Myocyte (in vitro differentiated cells): ENCODE measurements at regions not wholly inside any gene's neighbourhood (a gene's known extent, or its start where the extent isn't known, plus 50 kb on each side); places are given as distances from the start of the nearest gene placed in this dataset.

ENCODE experiments used
- DNase-seq: peaks from one replicate; pipeline ENCODE4 v3.0.0-alpha.2; 2012; ENCODE audit warnings: low read depth

GRCh38 chr2:147374423-147374811 lies 470.4 kb upstream of the ACVR2A start:
- DNase-seq: peak; percentile 25

GRCh38 chr2:147373800-147374422 lies 470.9 kb upstream of the ACVR2A start:
- no peak for DNase-seq

- DNase-seq: no peak
Observed at GRCh38 chr2:147368306-147368705, 476.5 kb upstream of the ACVR2A start.

GRCh38 chr2:147366279-147366678 lies 478.6 kb upstream of the ACVR2A start:
- no peak for DNase-seq

GRCh38 chr2:147365622-147366021 lies 479.2 kb upstream of the ACVR2A start:
- DNase-seq: no peak

- DNase-seq: peak; percentile 16
Observed at GRCh38 chr2:147364597-147364996, 480.2 kb upstream of the ACVR2A start.

- DNase-seq: no peak
Observed at GRCh38 chr2:147363181-147363580, 481.6 kb upstream of the ACVR2A start.

- DNase-seq: no peak
Observed at GRCh38 chr2:147358375-147358774, 486.5 kb upstream of the ACVR2A start.

- DNase-seq: no peak
Observed at GRCh38 chr2:147356157-147356556, 488.7 kb upstream of the ACVR2A start.

- DNase-seq: no peak
Observed at GRCh38 chr2:147355706-147356105, 489.1 kb upstream of the ACVR2A start.

- no peak for DNase-seq
Observed at GRCh38 chr2:147353072-147353381, 491.8 kb upstream of the ACVR2A start.

- peak; percentile 88 for DNase-seq
Observed at GRCh38 chr2:147352264-147353071, 492.4 kb upstream of the ACVR2A start.

- DNase-seq: peak; percentile 58
Observed at GRCh38 chr2:147351784-147352183, 493.0 kb upstream of the ACVR2A start.

GRCh38 chr2:147348931-147349555 lies 495.8 kb upstream of the ACVR2A start:
- peak; percentile 45 for DNase-seq

- no peak for DNase-seq
Observed at GRCh38 chr2:147346142-147346541, 498.7 kb upstream of the ACVR2A start.

GRCh38 chr2:147345246-147345645 lies 499.6 kb upstream of the ACVR2A start:
- DNase-seq: no peak

- DNase-seq: peak; percentile 33
Observed at GRCh38 chr2:147342329-147342728, 502.5 kb upstream of the ACVR2A start.

- DNase-seq: peak; percentile 62
Observed at GRCh38 chr2:147331790-147332419, 512.9 kb upstream of the ACVR2A start.

GRCh38 chr2:147330925-147331324 lies 513.9 kb upstream of the ACVR2A start:
- no peak for DNase-seq

- peak; percentile 52 for DNase-seq
Observed at GRCh38 chr2:147327613-147328012, 517.2 kb upstream of the ACVR2A start.

- no peak for DNase-seq
Observed at GRCh38 chr2:147325990-147326389, 518.8 kb upstream of the ACVR2A start.

- DNase-seq: no peak
Observed at GRCh38 chr2:147320146-147320545, 524.7 kb upstream of the ACVR2A start.
